ENCODE measurements at regions not wholly inside any gene's neighbourhood (a gene's known extent, or its start where the extent isn't known, plus 50 kb on each side); places are given as distances from the start of the nearest gene placed in this dataset.

DNA sequence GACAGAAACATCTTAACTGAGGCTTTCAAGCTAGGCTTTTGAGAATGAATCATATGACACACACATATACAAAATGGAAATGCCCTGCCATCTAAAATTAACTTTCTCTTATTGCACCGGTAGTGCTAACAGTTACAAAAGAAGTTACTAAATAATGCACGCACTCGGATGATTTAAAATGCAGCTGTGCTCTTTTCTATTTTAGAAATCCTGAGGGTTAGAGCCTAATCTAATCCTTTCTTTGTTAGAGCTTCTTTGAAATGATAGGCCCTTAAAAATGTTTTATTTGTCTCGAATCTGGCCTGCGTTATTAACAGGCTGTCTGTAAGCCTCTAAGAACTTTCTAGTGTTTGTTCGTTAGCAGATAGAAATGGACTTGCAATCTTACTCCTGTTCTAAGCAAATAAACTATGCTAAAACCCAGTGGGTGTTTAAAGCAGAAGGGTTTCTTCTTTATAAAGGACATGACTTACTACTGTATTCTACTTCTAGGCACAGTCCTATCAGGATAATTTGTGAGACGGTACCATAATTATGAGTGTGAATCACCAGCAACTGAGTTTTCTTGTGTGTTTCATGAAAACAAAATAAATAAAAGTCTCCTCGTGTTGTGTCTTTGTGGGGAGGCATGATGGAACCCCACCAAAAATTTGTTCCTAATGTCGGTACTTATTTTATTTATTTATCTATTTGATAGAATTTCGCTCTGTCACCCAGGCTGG is 69.2 kb upstream of the MYO10 start:
- TF ChIP-seq, protein P1, sequence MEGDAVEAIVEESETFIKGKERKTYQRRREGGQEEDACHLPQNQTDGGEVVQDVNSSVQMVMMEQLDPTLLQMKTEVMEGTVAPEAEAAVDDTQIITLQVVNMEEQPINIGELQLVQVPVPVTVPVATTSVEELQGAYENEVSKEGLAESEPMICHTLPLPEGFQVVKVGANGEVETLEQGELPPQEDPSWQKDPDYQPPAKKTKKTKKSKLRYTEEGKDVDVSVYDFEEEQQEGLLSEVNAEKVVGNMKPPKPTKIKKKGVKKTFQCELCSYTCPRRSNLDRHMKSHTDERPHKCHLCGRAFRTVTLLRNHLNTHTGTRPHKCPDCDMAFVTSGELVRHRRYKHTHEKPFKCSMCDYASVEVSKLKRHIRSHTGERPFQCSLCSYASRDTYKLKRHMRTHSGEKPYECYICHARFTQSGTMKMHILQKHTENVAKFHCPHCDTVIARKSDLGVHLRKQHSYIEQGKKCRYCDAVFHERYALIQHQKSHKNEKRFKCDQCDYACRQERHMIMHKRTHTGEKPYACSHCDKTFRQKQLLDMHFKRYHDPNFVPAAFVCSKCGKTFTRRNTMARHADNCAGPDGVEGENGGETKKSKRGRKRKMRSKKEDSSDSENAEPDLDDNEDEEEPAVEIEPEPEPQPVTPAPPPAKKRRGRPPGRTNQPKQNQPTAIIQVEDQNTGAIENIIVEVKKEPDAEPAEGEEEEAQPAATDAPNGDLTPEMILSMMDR (conservative IDR thresholded peaks at IDR 0.05; ENCODE audit: low read depth in 2 of 2) = no peak
- TF ChIP-seq POLR2AphosphoS5 (IDR thresholded peaks at IDR 0.05; ENCODE audit: low read depth) (no peak), JUNB (IDR thresholded peaks at IDR 0.05; ENCODE audit: unreplicated experiment) (no peak), CREB1 (CRISPR knock-in tag; IDR thresholded peaks at IDR 0.05; ENCODE audit: low read depth) (no peak), EZH2 (IDR thresholded peaks at IDR 0.05; ENCODE audit: low read depth, unreplicated experiment) (no peak), EZH2phosphoT487 (IDR thresholded peaks at IDR 0.05; ENCODE audit: unreplicated experiment) (no peak), ZNF331 (CRISPR knock-in tag; IDR thresholded peaks at IDR 0.05; ENCODE audit: low read depth) (no peak), ZNF114 (CRISPR knock-in tag; IDR thresholded peaks at IDR 0.05) (no peak)
- TF ChIP-seq, protein P2, sequence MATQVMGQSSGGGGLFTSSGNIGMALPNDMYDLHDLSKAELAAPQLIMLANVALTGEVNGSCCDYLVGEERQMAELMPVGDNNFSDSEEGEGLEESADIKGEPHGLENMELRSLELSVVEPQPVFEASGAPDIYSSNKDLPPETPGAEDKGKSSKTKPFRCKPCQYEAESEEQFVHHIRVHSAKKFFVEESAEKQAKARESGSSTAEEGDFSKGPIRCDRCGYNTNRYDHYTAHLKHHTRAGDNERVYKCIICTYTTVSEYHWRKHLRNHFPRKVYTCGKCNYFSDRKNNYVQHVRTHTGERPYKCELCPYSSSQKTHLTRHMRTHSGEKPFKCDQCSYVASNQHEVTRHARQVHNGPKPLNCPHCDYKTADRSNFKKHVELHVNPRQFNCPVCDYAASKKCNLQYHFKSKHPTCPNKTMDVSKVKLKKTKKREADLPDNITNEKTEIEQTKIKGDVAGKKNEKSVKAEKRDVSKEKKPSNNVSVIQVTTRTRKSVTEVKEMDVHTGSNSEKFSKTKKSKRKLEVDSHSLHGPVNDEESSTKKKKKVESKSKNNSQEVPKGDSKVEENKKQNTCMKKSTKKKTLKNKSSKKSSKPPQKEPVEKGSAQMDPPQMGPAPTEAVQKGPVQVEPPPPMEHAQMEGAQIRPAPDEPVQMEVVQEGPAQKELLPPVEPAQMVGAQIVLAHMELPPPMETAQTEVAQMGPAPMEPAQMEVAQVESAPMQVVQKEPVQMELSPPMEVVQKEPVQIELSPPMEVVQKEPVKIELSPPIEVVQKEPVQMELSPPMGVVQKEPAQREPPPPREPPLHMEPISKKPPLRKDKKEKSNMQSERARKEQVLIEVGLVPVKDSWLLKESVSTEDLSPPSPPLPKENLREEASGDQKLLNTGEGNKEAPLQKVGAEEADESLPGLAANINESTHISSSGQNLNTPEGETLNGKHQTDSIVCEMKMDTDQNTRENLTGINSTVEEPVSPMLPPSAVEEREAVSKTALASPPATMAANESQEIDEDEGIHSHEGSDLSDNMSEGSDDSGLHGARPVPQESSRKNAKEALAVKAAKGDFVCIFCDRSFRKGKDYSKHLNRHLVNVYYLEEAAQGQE (IDR thresholded peaks at IDR 0.05; ENCODE audit: unreplicated experiment) = no peak
- TF ChIP-seq, protein P3, sequence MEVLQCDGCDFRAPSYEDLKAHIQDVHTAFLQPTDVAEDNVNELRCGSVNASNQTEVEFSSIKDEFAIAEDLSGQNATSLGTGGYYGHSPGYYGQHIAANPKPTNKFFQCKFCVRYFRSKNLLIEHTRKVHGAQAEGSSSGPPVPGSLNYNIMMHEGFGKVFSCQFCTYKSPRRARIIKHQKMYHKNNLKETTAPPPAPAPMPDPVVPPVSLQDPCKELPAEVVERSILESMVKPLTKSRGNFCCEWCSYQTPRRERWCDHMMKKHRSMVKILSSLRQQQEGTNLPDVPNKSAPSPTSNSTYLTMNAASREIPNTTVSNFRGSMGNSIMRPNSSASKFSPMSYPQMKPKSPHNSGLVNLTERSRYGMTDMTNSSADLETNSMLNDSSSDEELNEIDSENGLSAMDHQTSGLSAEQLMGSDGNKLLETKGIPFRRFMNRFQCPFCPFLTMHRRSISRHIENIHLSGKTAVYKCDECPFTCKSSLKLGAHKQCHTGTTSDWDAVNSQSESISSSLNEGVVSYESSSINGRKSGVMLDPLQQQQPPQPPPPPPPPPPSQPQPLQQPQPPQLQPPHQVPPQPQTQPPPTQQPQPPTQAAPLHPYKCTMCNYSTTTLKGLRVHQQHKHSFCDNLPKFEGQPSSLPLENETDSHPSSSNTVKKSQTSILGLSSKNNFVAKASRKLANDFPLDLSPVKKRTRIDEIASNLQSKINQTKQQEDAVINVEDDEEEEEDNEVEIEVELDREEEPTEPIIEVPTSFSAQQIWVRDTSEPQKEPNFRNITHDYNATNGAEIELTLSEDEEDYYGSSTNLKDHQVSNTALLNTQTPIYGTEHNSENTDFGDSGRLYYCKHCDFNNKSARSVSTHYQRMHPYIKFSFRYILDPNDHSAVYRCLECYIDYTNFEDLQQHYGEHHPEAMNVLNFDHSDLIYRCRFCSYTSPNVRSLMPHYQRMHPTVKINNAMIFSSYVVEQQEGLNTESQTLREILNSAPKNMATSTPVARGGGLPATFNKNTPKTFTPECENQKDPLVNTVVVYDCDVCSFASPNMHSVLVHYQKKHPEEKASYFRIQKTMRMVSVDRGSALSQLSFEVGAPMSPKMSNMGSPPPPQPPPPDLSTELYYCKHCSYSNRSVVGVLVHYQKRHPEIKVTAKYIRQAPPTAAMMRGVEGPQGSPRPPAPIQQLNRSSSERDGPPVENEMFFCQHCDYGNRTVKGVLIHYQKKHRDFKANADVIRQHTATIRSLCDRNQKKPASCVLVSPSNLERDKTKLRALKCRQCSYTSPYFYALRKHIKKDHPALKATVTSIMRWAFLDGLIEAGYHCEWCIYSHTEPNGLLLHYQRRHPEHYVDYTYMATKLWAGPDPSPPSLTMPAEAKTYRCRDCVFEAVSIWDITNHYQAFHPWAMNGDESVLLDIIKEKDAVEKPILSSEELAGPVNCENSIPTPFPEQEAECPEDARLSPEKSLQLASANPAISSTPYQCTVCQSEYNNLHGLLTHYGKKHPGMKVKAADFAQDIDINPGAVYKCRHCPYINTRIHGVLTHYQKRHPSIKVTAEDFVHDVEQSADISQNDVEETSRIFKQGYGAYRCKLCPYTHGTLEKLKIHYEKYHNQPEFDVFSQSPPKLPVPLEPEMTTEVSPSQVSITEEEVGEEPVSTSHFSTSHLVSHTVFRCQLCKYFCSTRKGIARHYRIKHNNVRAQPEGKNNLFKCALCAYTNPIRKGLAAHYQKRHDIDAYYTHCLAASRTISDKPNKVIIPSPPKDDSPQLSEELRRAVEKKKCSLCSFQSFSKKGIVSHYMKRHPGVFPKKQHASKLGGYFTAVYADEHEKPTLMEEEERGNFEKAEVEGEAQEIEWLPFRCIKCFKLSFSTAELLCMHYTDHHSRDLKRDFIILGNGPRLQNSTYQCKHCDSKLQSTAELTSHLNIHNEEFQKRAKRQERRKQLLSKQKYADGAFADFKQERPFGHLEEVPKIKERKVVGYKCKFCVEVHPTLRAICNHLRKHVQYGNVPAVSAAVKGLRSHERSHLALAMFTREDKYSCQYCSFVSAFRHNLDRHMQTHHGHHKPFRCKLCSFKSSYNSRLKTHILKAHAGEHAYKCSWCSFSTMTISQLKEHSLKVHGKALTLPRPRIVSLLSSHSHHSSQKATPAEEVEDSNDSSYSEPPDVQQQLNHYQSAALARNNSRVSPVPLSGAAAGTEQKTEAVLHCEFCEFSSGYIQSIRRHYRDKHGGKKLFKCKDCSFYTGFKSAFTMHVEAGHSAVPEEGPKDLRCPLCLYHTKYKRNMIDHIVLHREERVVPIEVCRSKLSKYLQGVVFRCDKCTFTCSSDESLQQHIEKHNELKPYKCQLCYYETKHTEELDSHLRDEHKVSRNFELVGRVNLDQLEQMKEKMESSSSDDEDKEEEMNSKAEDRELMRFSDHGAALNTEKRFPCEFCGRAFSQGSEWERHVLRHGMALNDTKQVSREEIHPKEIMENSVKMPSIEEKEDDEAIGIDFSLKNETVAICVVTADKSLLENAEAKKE (CRISPR knock-in tag; IDR thresholded peaks at IDR 0.05) = no peak
